ENCODE measurements at regions not wholly inside any gene's neighbourhood (a gene's known extent, or its start where the extent isn't known, plus 50 kb on each side); places are given as distances from the start of the nearest gene placed in this dataset.

- H4K20me1 ChIP-seq (ENCODE audit: insufficient read depth, low read length, poor library complexity, severe bottlenecking) = no peaks in the 10 kb centered on the region
- no peaks in the 10 kb centered on the region for H3K79me2 ChIP-seq (ENCODE audit: insufficient read depth, low read length)
- H3K9me2 ChIP-seq (replicated peaks; ENCODE audit: low read depth, low read length) = no peaks in the 10 kb centered on the region
- H2AFZ ChIP-seq (ENCODE audit: low read length) = no peak overlapping the region
- no peak for TF ChIP-seq EZH2phosphoT487 (IDR thresholded peaks at IDR 0.05; ENCODE audit: borderline replicate concordance)
- TF ChIP-seq CTCF (conservative IDR thresholded peaks at IDR 0.05; ENCODE audit: low read length) = no peak
- no peaks in the 10 kb centered on the region for H3K27me3 ChIP-seq (ENCODE audit: insufficient read depth, low read length, poor library complexity, severe bottlenecking)
- H3K36me3 ChIP-seq (ENCODE audit: insufficient read depth, low read length) = no peaks in the 10 kb centered on the region
- H3K4me1 ChIP-seq (ENCODE audit: insufficient read depth, low read length, poor library complexity, severe bottlenecking) = no peaks in the 10 kb centered on the region
- H3K9me3 ChIP-seq (ENCODE audit: insufficient read depth, low read depth, low read length) = no peaks in the 10 kb centered on the region
- H3K9ac ChIP-seq (ENCODE audit: low read depth, low read length, poor library complexity, severe bottlenecking) = no peak overlapping the region
- H3K4me2 ChIP-seq (ENCODE audit: low read depth, low read length, poor library complexity, severe bottlenecking) = no peak overlapping the region
- no peak overlapping the region for H3K4me3 ChIP-seq (ENCODE audit: low read length, poor library complexity, severe bottlenecking)
- no peaks in the 10 kb centered on the region for H3F3A ChIP-seq (ENCODE audit: low read depth)
Observed at GRCh38 chr6:19964115-19964514, 126.9 kb downstream of the ID4 start.

GRCh38 chr6:19968201-19968600 is 131.0 kb downstream of the ID4 start:
- Histone ChIP-seq H3K79me2 (ENCODE audit: insufficient read depth, low read length) (no peaks in the 10 kb centered on the region), H3K36me3 (ENCODE audit: insufficient read depth, low read length) (no peaks in the 10 kb centered on the region), H3K9ac (ENCODE audit: low read depth, low read length, poor library complexity, severe bottlenecking) (no peak overlapping the region), H3K4me1 (ENCODE audit: insufficient read depth, low read length, poor library complexity, severe bottlenecking) (no peaks in the 10 kb centered on the region), H4K20me1 (ENCODE audit: insufficient read depth, low read length, poor library complexity, severe bottlenecking) (no peaks in the 10 kb centered on the region), H3K4me3 (ENCODE audit: low read length, poor library complexity, severe bottlenecking) (no peak overlapping the region), H3K9me3 (ENCODE audit: insufficient read depth, low read depth, low read length) (no peaks in the 10 kb centered on the region), H3K27me3 (ENCODE audit: insufficient read depth, low read length, poor library complexity, severe bottlenecking) (no peaks in the 10 kb centered on the region), H3F3A (ENCODE audit: low read depth) (no peaks in the 10 kb centered on the region), H3K4me2 (ENCODE audit: low read depth, low read length, poor library complexity, severe bottlenecking) (no peak overlapping the region), H3K9me2 (replicated peaks; ENCODE audit: low read depth, low read length) (no peaks in the 10 kb centered on the region), H2AFZ (ENCODE audit: low read length) (no peak overlapping the region)
- no peak for TF ChIP-seq EZH2phosphoT487 (IDR thresholded peaks at IDR 0.05; ENCODE audit: borderline replicate concordance)
- no peak for TF ChIP-seq CTCF (conservative IDR thresholded peaks at IDR 0.05; ENCODE audit: low read length)

- Histone ChIP-seq H3K27me3 (ENCODE audit: insufficient read depth, low read length, poor library complexity, severe bottlenecking) (no peaks in the 10 kb centered on the region), H2AFZ (ENCODE audit: low read length) (no peak overlapping the region), H4K20me1 (ENCODE audit: insufficient read depth, low read length, poor library complexity, severe bottlenecking) (no peaks in the 10 kb centered on the region), H3K4me3 (ENCODE audit: low read length, poor library complexity, severe bottlenecking) (no peak overlapping the region), H3K4me2 (ENCODE audit: low read depth, low read length, poor library complexity, severe bottlenecking) (no peak overlapping the region), H3K9me3 (ENCODE audit: insufficient read depth, low read depth, low read length) (no peaks in the 10 kb centered on the region), H3K79me2 (ENCODE audit: insufficient read depth, low read length) (no peaks in the 10 kb centered on the region), H3K9me2 (replicated peaks; ENCODE audit: low read depth, low read length) (no peaks in the 10 kb centered on the region), H3K4me1 (ENCODE audit: insufficient read depth, low read length, poor library complexity, severe bottlenecking) (no peaks in the 10 kb centered on the region), H3F3A (ENCODE audit: low read depth) (no peaks in the 10 kb centered on the region), H3K36me3 (ENCODE audit: insufficient read depth, low read length) (no peaks in the 10 kb centered on the region), H3K9ac (ENCODE audit: low read depth, low read length, poor library complexity, severe bottlenecking) (no peak overlapping the region)
- TF ChIP-seq CTCF (conservative IDR thresholded peaks at IDR 0.05; ENCODE audit: low read length) = no peak
- no peak for TF ChIP-seq EZH2phosphoT487 (IDR thresholded peaks at IDR 0.05; ENCODE audit: borderline replicate concordance)
Observed at GRCh38 chr6:19972221-19972620, 135.1 kb downstream of the ID4 start.
